HG03045 (cell line): ENCODE measurements at regions not wholly inside any gene's neighbourhood (a gene's known extent, or its start where the extent isn't known, plus 50 kb on each side); places are given as distances from the start of the nearest gene placed in this dataset.

Source experiments
- ATAC-seq: cut with Tn5 transposase; IDR thresholded peaks from one replicate; pipeline ENCODE4 v1.9.1; 2021; ENCODE audit warnings: mild to moderate bottlenecking, moderate library complexity; ENCODE audit not compliant: unreplicated experiment

DNA sequence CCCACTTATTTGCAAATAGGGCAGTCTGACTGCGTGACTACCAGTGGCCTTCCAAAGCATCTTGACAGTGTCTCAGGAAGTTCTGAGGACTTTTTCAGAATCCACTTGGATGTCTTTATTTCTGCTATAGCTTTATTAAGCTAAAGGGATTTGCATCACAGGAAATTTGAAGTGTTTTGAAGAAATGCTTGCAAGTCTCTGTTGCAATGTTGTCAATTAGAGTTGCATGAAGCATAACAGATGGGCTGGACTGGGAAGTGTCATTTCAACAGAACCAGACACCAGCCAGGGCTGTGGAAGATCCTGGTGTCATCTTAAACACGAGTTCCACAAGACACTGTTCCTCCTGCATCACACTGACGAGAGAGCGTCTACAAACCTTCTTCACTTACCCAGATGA, 224.5 kb downstream of the EN1 start:
- no peak for ATAC-seq

DNA sequence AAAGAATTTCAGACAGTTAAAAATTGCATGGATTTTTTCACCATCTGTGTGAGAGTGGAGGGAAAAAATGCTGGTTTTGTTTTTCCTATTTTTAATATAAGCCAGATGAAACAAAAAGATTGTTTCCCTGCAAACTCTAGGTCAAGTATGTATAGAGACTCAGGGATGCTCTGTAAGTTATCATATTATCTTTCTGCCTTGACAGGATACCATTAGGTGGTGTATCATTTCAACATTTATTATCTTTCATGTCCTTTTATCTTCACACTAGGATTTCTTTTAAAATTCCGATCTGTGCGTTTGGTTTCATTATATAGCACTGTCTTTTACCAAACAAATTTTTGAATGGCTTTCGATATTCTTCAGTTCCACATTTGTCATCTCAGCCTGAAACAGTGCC, 225.3 kb downstream of the EN1 start:
- no peak for ATAC-seq

DNA sequence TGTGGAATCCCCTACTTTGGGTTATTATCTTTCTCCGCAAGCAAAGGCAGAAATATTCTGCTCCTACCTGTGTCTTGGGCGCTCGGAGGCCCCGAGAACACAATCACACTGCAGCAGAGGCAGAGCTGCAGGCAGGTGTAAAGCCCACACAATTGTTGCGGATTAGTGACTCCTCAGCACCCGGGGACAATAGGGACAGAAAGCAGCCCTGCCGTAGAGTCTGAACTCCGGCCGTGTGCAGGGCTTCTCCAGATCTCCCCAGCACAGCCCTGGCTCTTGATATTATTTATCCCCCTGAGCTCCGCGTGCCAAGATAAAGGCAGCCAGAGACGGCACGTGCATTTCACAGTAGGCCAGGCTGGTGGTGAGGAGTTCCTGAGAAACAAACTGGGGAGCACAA, 229.2 kb downstream of the EN1 start:
- ATAC-seq, result no peak

DNA sequence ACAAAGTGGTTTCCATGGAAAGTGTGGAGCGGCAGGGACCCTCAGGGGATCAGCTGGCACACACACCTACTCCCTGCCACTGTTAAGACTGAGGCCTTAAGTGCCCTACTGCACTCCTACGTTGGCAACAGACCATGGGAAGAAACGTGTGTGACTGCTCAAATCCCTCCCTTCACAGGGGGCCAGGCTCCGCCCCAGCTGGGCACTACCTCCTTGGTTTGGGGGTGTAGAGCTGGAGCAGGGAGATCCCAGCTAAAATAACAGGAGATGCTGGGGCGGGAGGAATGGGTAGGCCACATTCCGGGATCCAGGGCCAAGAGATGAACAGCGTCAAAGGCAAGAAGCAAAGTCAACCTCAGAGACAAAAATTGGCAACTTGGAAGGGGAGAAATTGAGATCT, 231.0 kb downstream of the EN1 start:
- ATAC-seq, result no peak

DNA sequence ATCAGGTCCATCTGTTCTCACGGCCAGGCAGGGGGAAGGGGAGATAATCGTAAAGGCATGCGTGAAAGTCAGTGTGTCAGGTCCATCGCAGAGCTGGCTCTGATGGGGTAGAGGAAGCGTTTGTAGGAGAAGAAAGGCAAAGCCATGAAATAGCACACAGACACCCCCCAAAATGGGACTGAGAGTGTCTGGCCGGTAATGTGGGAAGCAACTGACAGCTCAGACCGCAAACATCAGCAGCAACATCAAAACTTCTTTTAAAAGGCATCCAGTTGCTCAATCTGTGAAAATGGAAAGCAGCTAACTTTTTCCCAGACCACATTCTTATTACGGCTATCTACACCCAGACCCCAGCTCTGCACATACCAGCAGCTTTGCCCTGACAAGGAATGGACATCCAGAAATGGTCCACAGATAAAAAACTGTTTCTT, 232.6 kb downstream of the EN1 start:
- ATAC-seq, result no peak

DNA sequence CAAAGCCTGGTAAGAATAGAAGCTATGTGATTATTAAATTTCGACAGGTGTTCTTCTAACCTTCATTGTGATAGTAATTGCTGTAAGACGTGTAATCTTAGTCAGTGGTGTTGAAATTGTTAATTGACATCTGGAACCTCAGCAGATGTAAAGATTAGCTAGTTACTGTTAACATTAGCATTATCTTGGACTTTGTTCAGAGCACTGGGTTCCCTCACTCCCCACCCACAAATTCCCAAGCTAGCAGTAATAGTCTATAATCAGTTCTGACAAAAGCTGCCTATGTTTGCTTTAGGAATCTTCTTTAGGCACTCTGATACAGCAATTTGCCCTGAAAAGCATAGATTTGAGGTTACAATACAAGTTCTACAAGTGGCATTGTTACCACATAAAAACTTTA, 233.7 kb downstream of the EN1 start:
- ATAC-seq, result no peak

DNA sequence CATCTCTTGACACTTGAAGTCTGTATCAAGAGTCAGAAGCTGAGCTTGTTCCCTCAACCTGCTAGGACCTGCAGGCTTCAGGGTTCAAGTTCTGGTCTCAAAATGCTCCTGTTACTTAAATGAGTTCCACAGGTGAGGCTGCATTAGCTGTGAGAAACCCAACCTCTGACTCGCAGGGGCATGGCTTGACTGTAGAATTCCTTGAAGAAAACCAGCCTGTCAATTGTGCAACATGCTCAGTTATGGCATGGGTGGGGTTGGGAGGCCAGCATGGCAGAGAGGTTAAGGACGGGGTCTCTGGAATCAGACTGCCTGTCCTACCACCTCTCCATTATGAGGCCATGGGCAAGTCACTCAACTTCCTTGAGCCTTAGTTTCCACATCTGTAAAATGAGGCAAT, 235.8 kb downstream of the EN1 start:
- ATAC-seq, result no peak

DNA sequence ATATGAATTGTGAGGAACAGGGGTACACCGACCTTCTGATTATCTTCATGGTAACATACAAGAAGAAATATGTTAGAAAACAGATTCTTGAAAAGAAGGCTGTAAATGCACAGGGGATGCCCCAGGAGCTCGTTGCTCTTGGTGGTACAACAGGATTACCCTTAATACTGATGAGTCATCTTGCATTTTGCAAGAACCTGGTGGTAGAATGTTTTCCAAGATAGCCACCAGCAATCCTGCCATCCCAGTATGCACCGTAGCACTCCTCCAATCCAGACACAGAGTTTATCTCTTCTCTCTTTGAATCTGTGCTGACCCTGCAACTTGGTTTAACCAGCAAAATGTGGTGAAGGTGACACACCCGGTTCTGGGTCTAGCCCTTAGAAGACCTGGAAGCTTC, 238.3 kb downstream of the EN1 start:
- ATAC-seq, result no peak

DNA sequence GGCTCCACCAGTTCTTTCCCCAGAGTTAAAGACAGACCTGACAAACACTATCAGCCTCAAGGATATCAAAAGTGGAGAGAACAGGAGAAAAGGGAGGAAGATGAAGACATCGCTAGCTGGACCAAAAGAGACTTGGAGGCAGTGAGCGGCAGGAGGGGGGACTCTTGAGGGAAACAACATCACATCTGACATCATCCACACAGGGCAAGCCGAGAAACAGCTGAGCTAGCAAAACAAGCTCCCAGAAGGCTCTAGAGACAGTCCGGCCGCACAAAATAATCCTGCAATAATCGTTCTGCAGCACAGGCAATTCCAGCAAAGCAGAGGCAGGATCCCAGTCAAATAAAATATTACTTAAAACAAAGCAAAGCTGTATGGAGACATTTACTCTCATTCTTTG, 239.8 kb downstream of the EN1 start:
- no peak for ATAC-seq

DNA sequence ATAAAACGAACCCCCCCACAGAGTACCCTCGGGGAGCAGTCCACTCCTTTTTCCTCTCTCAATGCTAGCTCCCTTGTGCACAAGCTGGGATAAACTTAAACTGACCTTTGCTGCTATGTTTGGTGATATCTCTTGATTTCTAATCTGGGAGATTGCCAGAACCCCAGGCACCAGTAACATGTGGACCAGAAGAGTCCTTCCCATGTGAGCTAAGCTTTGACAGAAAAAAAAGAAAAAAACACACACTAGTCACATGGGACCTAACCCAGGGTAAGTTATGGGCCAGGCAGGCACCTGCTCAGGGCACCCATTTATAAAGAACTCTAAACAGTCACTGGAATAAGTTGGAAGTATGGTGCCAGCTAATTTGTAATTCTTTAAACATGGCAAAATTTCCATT, 242.6 kb downstream of the EN1 start:
- ATAC-seq, result no peak

DNA sequence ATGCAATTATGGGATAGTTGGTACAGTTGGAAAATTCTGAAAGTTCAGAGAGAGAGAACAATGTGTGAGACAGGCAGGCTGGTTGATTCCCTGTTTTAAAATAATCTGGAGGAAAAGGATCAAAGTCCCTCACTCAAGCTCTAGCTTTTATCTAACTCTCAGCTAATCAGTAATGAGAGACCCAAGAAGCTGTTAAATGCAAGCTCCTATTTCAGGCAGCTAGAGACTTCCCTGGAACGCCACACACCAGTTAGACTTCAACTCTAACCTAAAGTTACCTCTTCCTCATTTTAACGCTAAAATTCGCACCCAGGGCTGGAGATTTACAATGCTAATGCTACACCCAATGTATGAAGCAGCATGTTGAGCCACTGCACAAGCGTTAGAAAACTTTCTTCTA, 243.1 kb downstream of the EN1 start:
- no peak for ATAC-seq

DNA sequence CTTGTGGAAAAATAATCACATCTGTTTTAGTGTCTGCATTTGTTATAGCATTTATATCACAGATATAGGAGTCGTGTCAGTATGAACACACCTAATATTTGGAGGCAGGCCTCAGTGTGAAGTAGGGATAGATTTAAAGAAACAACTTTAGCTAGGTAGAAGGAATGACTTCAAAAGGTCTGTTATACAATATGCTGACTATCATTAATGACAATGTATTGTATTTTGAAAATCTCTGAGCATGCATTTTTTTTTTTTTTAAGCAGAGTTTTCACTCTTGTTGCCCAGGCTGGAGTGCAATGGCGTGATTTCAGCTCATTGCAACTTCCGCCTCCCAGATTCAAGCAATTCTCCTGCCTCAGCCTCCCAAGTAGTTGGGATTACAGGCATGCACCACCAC, 248.3 kb downstream of the EN1 start:
- ATAC-seq, result no peak

DNA sequence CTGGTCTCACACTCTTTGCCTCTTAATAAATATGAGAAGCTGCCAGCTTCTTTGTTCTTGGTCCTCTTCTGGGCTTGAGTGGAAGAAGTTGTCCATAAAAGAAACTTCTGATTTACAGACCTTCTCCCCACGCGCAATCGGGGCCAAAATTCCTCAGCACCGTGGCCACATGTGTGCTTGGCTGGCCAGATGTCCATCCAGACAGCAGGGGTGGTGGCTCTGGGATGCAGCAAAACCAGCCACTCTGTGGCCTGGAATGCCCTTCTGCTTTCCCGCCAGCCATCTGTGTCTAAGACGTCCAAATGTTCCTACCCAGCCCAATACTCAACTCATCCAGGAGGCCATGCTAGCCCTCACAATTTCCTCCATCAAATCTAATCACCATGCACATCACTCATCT, 250.8 kb downstream of the EN1 start:
- ATAC-seq, result no peak

DNA sequence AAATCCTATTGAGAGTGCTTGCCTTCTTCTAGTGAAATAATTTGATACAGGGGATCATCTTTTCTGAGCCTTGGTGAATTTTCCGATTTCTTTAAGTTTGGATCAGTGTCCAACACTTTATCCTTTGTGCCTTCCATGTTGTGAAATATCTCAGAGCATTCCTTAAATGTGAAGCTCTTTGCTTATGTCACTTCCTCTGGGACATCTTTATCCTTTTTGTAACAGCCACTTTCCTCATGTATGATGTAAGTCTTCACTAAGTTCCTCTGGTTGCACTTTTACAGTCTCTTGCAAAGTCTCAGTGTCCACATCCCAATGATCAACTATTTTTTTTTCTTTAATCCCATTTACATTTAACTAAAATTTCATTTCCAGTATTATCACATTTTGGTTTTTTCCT, 254.2 kb downstream of the EN1 start:
- no peak for ATAC-seq

DNA sequence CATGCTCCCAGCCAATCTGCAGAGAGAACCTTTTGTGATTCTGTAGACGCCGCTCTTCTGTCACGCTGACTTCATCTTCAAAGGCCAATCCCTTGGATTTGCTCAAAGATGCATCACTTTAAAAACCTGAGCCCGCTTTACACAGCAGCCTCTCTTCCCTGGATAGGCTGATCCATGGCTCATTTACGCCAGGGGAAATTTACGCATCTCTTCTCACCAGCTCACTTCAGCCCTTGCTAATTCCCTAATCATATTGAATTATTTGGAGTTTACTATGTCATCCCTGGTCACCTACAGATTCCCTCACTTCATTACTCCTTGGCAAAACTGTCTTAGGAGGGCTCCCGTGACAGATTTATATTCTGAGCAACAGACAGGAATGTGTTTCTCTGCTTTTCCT, 256.2 kb downstream of the EN1 start:
- no peak for ATAC-seq

DNA sequence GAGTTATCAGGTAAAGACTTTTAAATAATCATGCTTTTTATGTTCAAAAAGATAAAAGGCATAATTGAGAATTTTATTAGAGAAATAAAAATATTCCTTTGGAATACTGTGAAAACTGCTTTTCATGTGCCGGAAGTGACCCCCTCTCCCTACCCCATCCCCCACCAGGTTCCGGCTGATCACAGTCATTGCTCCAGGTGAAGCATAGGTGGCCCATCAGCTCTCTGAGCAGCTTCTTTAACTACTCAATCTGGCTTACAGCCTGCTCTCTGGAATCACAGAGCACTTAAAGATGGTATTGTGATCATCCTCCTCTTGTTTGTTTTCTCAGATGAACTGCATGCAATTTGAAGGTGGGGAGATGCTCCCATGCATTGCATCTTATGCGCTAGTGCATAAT, 257.7 kb downstream of the EN1 start:
- ATAC-seq, result no peak

DNA sequence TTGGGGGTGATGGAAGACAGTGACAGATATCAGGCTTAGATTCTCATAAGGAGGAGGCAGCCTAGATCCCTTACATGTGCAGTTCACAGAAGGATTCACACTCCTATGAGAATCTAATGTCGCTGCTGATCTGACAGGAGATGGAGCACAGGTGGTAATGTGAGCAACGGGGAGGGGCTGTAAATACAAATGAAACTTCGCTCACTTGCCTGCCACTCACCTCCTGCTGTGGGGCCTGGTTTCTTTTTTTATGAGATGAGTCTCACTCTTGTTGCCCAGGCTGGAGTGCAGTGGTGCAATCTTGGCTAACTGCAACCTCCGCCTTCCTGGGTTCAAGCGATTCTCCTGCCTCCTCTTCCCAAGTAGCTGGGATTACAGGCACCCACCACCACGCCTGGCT, 258.6 kb downstream of the EN1 start:
- ATAC-seq, result no peak

DNA sequence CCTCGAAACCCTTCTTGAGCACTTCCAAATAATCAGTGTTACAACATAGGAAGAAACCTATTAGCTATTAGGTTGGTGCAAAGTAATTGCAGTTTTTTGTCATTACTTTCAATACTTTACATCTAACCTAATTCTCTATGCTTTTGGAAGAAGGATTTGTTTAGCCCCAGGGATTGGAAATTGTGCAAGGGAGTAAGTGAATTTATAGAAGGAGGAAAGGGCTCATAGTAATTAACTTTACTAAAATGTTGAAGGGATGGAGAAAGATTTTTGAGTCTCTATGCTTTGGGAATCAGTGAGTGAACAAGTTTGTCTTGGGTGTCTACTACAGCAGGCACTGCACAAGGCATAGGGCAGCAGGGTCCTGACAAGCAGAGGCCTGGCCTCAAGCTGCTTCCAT, 261.1 kb downstream of the EN1 start:
- no peak for ATAC-seq

DNA sequence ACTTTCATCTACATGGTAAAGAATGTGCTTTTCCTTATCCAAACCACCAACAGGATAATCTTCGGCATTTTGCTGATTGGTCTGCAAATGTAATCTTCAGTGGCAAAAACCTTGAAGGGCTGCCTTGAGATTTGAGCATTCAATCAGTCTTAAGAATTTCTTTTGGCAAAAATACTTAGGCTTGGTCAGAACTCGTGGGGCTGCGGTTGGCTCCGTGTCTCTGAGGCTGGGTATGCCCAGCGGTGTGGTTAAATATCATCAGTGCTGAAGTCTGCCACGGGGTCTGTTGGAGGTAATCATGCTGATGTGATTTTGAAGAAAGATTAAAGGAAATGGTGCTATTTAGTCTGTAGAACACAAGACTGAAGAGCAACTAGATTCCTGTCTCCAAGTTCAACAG, 262.6 kb downstream of the EN1 start:
- no peak for ATAC-seq

DNA sequence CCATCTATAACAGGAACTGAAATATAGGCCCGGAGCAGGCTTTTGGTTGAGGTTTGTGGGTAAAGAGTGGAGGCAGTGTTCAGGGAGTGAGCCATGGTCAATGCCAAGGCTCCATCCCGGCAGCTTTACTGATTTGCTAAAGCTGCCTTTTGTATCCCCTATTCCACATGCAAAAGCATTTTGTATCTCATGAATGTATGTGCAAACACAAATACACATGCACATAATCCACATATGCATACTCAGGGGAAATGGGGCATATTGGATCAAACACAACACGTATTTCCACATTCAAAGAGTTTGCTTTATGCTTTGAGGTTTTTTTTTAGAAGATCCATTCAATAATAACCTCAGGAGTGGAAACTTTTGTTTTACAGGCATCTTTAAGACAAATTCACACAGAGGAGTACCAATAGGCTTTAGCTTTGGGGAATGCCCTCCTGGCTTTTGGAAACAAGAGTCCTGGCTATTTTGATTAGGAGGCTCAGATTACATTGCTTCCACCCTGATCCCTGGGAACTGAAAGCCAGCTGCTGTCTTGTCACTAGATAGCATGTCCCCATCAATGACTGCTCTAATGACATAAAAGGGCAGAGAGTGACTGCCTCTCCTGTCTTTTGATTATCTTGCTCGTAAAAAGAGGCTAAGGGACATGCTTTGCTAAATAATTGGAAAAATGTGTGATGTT, 263.2 kb downstream of the EN1 start:
- no peak for ATAC-seq

DNA sequence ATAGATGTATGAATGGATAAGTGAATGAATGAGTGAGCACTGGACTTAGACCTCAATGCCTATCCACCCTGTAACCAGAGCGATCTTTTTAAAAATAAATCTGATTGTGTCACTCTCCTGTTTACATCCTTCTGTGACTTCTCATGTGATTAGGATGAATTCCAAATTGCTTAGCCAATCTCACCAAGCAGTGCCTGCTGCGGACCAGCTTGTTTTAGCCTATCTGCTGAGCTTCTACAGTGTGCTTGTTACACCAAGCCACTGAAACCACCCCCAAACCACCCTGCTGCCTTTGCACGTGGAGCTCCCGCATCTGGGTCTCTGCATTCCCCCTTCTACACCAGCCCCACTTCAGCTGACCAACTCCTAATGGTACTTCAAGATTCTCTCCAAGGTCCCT, 265.4 kb downstream of the EN1 start:
- ATAC-seq, result no peak

DNA sequence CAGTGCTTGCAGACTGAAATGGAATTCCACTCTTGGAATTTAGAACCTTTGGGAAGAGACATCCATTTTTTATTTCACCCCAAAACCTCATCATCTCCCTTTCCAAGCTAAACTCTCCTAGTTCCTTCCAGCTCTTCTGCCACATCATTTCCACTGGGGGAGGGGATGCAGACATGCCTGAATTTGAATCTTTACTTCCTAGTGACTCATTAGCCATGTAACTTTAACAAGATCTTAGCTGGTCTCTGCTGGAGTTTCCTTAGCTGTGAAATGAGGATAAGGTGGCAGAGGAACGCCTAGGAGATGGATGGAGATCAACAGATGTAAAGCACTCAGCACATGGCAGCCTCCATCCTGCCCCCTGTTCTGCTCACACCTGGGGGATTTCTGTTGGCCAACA, 266.8 kb downstream of the EN1 start:
- ATAC-seq, result no peak

DNA sequence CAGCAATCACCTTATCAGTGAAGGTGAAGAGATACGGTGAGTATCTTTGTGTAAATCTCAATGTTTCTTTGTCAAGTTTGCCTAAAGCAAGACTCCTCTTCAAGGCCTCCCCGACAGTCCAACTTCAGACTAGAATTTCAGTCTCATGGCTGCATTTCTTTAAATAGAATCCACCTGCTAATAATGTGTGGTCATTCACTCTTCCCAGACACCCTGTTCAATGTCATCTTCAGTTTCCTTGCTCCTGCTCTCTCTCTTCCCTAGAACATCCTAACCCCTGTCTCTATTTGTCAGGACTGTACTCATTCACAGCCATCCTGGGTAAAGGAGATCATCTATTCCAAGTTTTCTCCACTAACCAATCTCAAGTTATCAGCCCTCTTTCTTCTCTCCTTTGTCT, 267.3 kb downstream of the EN1 start:
- ATAC-seq, result no peak

DNA sequence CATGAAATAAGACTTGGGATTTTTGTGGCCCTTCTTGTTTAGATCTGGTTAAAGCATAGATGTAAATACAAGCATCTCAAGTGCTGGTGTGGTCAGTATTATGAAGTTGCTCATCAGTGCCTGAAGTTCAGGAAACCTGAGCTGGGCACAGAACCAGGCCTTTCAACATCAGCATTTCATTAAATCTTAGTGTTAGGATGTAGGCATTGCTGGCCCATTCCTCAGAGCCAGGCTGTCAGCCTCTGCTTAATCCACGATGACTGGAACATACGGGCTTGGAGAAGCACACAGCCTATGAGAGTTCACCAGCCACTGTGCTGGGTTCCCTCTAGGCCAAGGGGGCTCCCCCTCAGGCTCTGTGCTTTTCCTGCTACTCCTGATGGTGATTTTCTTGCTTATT, 270.2 kb downstream of the EN1 start:
- no peak for ATAC-seq
